Activated naive CD4-positive, alpha-beta T cell treated with anti-CD3 and anti-CD28 coated beads, Interleukin-2, amount 50 U/mL, for 72 hours (primary cell): ENCODE measurements at regions not wholly inside any gene's neighbourhood (a gene's known extent, or its start where the extent isn't known, plus 50 kb on each side); places are given as distances from the start of the nearest gene placed in this dataset.
A peak's percentile ranks its signal among the peaks of the same experiment; 100 is the strongest.

ENCODE experiments used
- ATAC-seq, 2 donors: fragments of 150-1000 bp; cut with Tn5 transposase; 2 replicates each; pipeline ENCODE4 v1.10.0; 2021; ENCODE audit warnings: mild to moderate bottlenecking in 2 of 2, moderate library complexity in 2 of 2
- DNase-seq, 2 donors: peaks; one replicate each; pipeline ENCODE4 v3.0.0; 2021 to 2022; ENCODE audit warnings: low spot score in 2 of 2
- H3K27ac Mint-ChIP-seq, 2 donors: one replicate each; pipeline ENCODE4 v1.8.0; 2022; ENCODE audit warnings: mild to moderate bottlenecking in 2 of 2, mixed read lengths in 2 of 2
- H3K36me3 Mint-ChIP-seq, 2 donors: one replicate each; pipeline ENCODE4 v1.8.0; 2022; ENCODE audit warnings: mixed read lengths in 2 of 2
- H3K9me3 Mint-ChIP-seq, 2 donors: one replicate each; pipeline ENCODE4 v1.8.0; 2022; ENCODE audit warnings: mixed read lengths in 2 of 2

DNA sequence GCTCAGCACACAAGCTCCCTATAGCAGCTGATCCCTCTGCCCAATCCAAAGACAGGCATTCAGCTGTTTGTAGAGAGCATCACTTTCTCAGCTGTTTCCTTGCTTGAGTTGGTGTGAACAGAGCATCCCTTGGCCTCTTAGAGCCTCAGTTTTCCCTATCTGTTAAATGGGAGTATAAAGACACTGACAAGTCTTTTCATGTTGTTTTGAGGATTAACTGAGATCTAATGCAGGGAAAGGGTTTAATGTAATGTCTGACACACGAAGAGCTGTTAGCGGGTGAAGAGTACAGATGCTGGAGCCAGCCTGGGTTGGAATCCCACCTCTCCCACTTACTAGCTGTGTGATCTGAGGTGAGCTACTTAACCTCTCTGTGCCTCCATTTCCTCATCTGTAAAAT is 149.5 kb downstream of the PHETA1 start:
- DNase-seq (no peak), ATAC-seq (no peak)
- H3K9me3 Mint-ChIP-seq: no peaks in the 10 kb centered on the region
- H3K27ac Mint-ChIP-seq: no peak overlapping the region
- no peaks in the 10 kb centered on the region for H3K36me3 Mint-ChIP-seq

DNA sequence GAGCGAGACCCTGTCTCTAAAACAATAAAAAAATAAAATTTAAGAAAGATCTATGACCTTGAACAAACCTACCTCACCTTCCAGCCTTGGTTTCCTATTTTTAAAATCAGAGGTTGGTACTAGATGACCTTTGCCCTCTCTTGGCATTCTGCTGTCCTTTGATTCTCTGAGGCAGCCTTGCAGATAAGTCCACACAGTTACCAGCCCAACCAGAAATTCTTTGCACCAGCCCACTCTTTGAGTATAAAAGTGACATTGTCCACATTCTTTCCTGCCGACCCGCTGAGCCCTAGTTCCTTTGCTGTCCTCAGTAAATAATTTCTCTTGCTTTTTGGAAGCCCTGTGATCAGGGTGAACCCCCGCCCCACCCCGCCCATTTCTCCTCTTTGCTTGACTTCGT is 150.4 kb downstream of the PHETA1 start:
- DNase-seq: no peak
- no peak overlapping the region for H3K27ac Mint-ChIP-seq
- no peaks in the 10 kb centered on the region for H3K9me3 Mint-ChIP-seq
- H3K36me3 Mint-ChIP-seq: no peaks in the 10 kb centered on the region
- no peak for ATAC-seq

DNA sequence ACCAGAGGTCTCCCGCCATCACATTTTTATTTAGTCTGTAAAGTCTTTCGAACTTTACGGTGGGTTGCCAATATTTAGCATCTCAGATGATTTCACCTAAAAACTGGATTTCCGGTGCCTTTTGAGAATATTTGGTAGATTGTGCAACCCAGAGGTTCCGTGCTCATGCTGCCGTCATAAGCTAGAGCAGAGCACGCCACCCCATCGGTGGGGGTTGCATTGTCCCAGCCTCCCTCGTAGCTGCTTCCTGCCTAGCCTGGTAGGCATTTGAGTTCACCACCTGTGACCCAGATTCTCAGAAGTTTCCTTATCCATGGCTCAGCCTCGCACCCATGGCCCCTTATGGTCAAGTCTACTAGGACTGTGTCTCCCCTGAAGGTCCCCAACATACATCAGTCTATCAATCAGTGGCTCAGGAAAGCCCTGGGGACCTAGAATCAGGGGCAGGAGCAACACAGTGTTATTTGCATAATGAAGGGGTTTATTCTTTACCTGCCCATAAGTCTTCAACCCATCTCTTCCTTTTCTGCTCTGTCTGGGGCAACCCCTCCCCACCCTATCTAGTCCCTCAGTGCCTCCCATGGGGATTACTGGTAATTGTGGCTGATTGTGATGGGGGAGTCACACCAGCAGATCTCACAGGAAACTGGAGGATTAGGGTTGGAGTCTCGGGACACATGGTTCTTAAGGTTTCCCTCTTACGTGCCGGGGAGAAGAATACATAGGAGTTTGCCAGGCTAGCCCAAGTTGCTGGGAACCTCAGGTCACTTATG is 152.3 kb downstream of the PHETA1 start:
- Mint-ChIP-seq H3K36me3 (no peaks in the 10 kb centered on the region), H3K9me3 (no peaks in the 10 kb centered on the region), H3K27ac (no peak overlapping the region)
- DNase-seq: no peak
- ATAC-seq: no peak

DNA sequence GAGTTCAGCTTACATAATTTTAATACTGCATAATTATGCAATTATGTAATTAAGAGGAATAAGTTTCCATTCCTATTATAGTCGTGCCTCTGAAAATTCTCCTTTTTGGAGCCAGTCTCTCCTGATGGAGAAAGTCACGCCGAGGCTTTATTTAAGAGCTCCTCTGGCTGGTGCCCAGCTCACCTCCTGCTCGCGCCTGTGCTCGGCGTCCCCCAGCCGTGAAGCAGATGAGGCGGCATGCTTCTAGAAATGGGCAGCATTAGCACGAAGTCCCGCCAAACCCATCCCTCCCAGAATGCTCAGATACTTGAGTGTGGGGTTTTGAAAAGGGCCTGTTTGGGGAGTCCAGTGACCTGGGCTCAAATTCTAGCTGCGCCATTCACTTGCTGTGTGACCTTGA is 153.0 kb downstream of the PHETA1 start:
- no peaks in the 10 kb centered on the region for H3K9me3 Mint-ChIP-seq
- H3K36me3 Mint-ChIP-seq: no peaks in the 10 kb centered on the region
- no peak for DNase-seq
- ATAC-seq: no peak
- H3K27ac Mint-ChIP-seq: no peak overlapping the region

DNA sequence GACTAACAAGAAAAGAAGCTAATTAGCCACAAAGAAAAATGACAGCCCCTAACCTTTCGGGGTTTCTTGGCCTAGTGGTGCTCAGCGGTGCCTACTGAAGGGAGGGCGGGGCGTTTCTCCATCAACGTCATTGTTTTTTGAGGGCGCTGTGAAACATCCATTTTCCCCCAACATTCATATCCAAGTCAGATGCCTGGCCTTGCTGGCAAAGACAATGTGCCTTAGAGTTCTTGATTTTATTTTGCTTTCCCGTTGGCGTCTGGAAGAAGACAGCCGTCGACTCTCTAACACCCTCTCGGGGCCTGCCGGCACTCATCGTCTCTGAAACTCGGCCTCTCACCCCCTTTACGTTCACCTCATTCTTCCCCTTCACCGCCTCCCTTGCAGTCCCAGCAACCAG is 154.5 kb downstream of the PHETA1 start:
- no peak for DNase-seq
- no peak overlapping the region for H3K27ac Mint-ChIP-seq
- H3K36me3 Mint-ChIP-seq: no peaks in the 10 kb centered on the region
- H3K9me3 Mint-ChIP-seq: no peaks in the 10 kb centered on the region
- ATAC-seq: no peak

DNA sequence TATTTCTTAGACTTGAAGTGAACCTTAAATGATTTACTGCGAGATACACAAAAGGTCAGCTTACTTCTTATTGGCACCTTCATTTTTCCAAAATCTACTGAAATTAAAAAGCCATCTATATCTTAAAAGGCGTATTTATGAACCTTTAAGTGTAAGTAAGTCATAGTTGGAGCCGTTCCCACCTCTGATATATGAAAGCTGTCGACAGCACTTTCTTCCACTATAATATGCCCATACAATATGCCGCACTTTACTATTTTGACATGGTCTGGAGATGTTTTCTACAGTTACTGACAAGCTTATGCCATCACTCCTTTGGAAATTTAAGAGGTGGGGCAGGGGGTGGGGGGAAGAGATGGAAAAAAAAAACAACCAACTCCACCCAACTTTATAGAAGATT is 155.3 kb downstream of the PHETA1 start:
- Mint-ChIP-seq H3K27ac (no peak overlapping the region), H3K36me3 (no peaks in the 10 kb centered on the region), H3K9me3 (no peaks in the 10 kb centered on the region)
- ATAC-seq: no peak
- DNase-seq: no peak

DNA sequence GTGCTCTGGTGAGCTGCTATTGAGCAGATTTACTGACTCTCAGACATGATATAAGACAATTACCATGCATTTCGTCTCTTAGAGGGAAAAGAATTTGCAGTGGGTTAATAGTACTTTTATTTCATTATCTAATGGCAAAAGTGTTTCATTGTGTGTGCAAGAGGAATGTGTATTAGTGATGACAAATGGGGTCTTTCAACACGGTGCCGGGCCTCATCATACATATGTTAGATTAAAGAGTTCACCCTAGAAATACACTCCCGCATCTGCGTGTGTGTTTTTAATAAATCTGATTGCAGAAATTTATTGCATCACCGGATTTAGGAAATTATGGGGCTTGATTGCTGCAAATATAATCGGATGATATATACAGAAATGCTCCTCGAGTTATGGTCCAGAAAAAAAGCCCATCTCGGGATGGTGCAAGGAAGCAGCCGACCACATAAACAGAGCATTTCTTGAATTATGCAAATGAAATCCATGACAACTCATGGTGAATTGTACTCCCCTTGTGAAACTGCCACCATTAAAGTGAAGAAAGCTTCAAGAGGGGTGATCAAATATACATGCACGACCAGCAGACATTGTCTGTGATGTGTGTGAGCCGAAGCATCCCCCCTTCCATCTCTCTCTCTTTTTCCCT is 156.0 kb downstream of the PHETA1 start:
- Mint-ChIP-seq H3K9me3 (no peaks in the 10 kb centered on the region), H3K36me3 (no peaks in the 10 kb centered on the region), H3K27ac (no peak overlapping the region)
- DNase-seq: no peak
- no peak for ATAC-seq

DNA sequence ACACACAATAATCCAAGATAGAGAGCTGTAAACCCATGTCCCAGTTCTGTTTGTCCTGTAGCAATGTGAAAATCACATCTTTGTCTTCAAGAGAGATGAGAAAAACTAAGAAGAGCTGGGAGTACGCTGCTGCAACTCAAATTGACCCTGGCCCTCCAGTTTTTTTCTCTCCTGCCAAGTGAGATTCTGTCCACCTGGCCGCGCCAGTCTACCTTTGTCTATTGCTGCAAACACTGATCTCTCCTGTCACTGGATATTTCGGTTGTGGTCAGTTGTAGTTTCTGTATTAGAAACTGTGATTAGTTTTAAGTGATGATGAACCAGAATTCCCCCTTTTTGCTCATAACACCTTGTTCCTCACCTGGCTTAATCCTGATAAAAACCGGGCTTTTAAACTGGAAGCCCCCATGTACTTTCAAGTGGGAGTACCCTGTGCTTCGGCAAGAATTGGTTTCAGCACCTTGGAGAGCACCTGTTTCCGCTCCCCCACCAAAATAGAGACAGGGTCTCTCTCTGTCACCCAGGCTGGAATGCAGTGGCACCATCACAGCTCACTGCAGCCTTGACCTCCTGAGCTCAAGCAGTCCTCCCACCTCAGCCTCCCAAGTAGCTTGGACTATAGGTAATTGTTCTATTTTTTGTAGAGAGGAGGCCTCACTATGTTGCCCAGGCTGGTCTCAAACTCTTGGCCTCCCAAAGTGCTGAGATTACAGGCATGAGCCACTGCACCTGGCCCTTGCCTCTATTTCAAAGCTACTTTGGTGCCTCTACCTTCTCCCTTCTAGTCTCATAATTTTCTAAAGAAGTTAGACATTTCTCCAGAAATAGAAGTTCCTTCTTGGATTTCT is 156.8 kb downstream of the PHETA1 start:
- no peaks in the 10 kb centered on the region for H3K9me3 Mint-ChIP-seq
- ATAC-seq: no peak
- DNase-seq: peak in 1 of 2 donors; percentile 6

DNA sequence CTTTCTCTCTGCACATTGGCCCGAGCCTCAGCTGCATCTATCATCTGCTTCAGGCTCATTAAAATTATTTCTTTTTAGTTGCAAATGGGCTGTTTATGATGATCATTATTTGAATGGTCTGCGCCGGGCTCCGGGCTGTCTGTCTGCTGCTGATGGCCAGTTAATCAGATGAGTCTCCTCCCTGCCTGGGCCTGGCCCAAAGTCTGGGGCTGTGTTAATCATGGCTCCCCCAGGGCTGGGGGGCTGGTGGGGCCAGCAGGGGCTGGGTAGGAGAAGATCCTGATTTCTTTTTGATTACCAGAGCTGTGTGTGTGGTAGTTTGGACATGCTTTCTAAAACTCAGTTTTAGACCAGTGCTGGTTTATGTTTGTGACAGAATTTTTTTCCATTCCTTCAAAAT is 159.1 kb downstream of the PHETA1 start:
- Mint-ChIP-seq H3K36me3 (no peaks in the 10 kb centered on the region), H3K27ac (no peak overlapping the region), H3K9me3 (no peaks in the 10 kb centered on the region)
- no peak for DNase-seq
- no peak for ATAC-seq

More for the DNA sequence above, 156.8 kb downstream of the PHETA1 start:
- no peaks in the 10 kb centered on the region for H3K36me3 Mint-ChIP-seq
- no peak overlapping the region for H3K27ac Mint-ChIP-seq

DNA sequence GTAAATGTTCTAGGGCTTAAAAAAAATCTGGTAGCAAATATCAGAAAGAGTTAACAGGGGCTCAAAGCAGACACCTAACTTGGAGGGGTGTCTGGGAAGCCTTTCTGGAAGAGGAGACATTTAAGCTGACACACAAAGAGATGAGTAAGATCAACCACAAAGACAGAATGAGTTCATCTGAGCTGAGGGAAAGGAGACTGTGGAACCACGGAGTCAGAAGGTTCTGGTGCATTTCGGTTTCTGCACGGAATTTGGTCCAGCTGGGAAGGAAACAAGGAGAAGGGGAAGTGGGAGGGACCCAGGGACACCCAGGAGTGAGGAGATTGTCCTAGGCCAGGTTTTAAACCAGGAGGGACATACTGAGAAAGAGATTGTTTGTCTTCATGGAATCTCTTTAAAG is 161.1 kb downstream of the PHETA1 start:
- Mint-ChIP-seq H3K9me3 (no peaks in the 10 kb centered on the region), H3K27ac (no peak overlapping the region), H3K36me3 (no peaks in the 10 kb centered on the region)
- ATAC-seq: no peak
- no peak for DNase-seq

DNA sequence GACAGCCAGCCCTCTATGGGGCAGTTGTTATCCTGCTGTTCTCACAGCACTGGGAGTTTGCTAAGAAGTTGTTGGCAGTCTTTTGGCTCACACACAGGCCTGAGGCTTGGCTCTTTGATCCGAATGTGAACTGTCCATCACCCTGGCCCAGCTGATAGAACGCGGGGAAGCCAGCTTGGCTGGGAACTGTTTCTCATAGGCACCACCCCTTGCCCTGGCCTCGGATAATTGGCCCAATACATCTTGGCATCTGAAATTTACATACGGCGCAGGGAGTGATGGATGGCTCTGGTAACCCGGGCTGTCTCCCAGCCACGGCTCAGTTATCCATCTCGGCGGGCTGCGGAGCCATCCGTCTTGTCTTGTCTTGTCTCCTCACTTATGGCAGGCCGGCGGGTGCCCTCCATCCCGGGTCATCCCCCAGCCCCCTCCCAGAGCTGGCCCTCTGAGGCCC is 164.1 kb downstream of the PHETA1 start:
- Mint-ChIP-seq H3K36me3 (no peaks in the 10 kb centered on the region), H3K9me3 (no peaks in the 10 kb centered on the region), H3K27ac (no peak overlapping the region)
- ATAC-seq (no peak), DNase-seq (no peak)

DNA sequence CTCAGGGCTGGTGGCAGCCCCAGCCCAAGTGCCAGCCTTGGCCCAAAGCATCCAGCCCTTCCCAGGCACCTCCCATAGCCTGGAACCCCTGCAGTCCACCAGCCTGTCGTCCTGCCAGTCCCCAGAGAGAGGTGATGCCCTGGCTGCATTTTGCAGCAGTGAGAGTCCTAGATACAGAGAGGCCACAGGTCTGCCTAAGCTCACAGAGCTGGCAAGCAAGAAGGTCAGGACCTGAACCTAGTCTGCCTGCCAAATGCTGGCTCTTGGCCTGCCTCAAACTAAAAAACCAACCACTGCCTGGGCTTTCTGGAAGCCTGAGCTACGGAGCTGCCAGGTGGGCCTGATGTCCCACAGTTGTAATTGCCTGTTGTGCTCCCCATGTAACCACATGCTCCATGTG is 164.9 kb downstream of the PHETA1 start:
- DNase-seq (no peak), ATAC-seq (no peak)
- H3K27ac Mint-ChIP-seq: no peak overlapping the region
- no peaks in the 10 kb centered on the region for H3K9me3 Mint-ChIP-seq
- no peaks in the 10 kb centered on the region for H3K36me3 Mint-ChIP-seq

DNA sequence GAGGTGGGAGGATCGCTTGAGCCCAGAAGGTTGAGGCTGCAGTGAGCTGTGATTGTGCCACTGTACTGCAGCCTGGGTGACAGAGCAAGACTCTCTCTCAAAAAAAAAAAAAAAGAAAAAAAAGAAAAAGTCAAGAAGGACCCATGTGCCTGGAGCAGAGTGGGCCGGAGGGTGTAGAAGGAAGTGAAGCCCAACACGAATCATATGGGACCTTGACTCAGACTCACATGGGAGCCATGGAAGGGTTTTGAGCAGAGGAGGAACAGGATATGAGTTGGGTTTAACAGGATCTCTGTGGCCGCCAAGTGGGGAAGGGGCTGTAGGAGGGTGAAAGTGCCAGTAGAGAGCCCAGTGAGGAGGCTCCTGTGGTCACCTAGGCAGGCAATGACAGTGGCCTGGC is 165.4 kb downstream of the PHETA1 start:
- Mint-ChIP-seq H3K36me3 (no peaks in the 10 kb centered on the region), H3K27ac (no peak overlapping the region), H3K9me3 (no peaks in the 10 kb centered on the region)
- DNase-seq: no peak
- peak in 1 of 2 donors; percentile 24 for ATAC-seq

DNA sequence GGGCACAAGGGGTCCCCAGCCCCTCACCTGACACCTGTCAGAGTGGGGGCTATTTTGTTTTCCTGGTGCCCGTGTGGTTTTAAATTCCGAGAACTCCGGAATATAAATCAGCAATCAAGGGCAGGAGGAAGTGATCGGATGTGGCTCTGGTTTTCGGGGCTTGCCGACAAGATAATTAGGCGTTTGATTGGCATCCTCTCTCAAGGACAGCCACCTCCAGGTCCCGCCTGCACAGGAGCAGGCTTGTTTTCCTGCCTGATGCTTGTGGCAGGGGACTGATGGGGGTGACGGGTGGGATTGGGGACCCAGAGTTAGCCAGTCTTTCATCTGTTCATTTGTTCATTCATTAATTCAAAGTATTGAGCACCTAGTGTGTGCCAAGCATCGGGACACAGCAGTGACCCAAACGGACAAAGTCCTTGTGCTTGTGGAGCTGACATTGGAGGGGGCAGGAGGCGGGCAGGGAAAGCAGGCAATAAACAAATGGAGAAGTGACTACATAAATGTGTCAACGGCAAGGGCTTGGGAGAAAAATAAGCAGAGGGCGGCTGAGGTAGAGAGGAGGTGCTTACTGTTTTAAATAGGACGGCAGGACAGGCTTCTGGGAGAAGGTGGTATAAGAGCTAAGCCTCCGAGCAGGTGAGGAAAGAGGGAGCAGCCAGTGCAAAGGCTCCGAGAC is 166.5 kb downstream of the PHETA1 start:
- ATAC-seq: no peak

DNA sequence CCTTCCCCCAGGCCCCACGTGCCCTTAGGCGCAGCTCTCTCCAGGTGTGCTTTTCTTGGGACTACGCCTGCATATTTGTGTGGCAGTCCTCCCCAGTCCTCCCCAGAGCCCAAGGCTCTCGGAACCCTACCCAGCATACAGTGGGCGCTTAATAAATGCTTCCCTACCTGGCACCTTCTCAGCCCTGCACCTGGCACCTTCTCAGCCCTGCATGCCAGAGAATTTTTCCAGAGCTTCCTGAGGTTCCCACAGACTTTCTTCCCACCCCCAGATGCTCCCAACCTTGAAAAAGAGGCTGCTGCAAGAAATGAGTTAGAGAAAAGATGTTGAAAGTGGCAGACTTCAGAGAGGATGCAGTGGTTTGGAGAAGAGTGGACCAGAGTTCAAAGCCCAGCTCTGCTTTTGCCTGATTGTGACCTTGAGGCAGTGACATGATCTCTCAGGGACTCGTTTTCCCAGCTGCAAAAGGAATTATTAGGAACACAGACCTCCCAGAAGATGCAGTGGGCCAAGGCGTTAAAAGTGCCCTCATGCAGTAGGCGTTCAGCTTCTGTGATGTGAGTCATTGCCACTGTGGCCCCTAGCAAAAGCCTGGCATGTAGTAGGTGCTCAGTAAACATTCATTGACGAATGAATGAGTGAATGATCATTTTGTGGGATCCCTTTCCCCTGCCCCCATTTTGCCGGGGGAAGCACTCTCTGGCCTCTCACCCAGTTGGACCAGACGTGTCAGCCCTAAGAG is 167.2 kb downstream of the PHETA1 start:
- ATAC-seq: no peak

More for the DNA sequence above, 166.5 kb downstream of the PHETA1 start:
- Mint-ChIP-seq H3K27ac (no peak overlapping the region), H3K36me3 (no peaks in the 10 kb centered on the region), H3K9me3 (no peaks in the 10 kb centered on the region)
- no peak for DNase-seq

DNA sequence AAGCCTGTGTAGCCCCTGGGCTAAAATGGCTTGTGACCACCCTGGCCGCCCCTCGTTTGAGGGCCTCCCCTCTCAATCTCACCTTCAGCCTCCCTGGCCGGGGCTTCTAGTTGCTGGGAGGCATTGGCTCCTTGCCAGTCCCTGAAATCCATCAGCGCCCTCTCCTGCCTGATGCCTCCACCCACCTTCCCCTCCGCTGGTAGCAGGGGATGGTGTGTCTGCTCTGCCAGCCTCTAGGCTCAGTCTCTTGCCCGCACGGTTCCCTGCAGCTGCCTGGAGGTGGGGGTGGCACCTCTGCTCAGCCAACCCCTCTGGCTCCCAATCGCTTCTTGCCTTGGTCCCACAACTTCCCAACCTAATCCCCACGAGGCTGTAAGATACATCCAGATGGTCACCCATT is 167.9 kb downstream of the PHETA1 start:
- no peaks in the 10 kb centered on the region for H3K9me3 Mint-ChIP-seq
- ATAC-seq: no peak
- no peak overlapping the region for H3K27ac Mint-ChIP-seq
- H3K36me3 Mint-ChIP-seq: no peaks in the 10 kb centered on the region
- no peak for DNase-seq

More for the DNA sequence above, 167.2 kb downstream of the PHETA1 start:
- Mint-ChIP-seq H3K27ac (no peak overlapping the region), H3K9me3 (no peaks in the 10 kb centered on the region), H3K36me3 (no peaks in the 10 kb centered on the region)
- no peak for DNase-seq
